Parathyroid adenoma (tissue), 2 donors: ENCODE measurements at regions not wholly inside any gene's neighbourhood (a gene's known extent, or its start where the extent isn't known, plus 50 kb on each side); places are given as distances from the start of the nearest gene placed in this dataset.

ENCODE experiments used
- H2AFZ ChIP-seq: fragments of 300-600 bp; sonication (generic); one replicate; pipeline ENCODE4 v1.7.0; 2017; ENCODE audit warnings: antibody characterized with exemption, mild to moderate bottlenecking
- H3K27ac ChIP-seq: fragments of 300-600 bp; sonication (generic); one replicate; pipeline ENCODE4 v1.7.0; 2017
- H3K27me3 ChIP-seq: fragments of 300-600 bp; sonication (generic); one replicate; pipeline ENCODE4 v1.7.0; 2017; ENCODE audit warnings: low read length; ENCODE audit not compliant: control insufficient read depth, insufficient read depth
- H3K36me3 ChIP-seq: fragments of 300-600 bp; sonication (generic); one replicate; pipeline ENCODE4 v1.7.0; 2017; ENCODE audit warnings: low read length; ENCODE audit not compliant: control insufficient read depth, insufficient read depth
- H3K4me1 ChIP-seq: fragments of 300-600 bp; sonication (generic); one replicate; pipeline ENCODE4 v1.7.0; 2017; ENCODE audit warnings: control low read depth
- H3K4me2 ChIP-seq: fragments of 300-600 bp; sonication (generic); one replicate; pipeline ENCODE4 v1.7.0; 2017; ENCODE audit warnings: low read length
- H3K4me3 ChIP-seq: fragments of 300-600 bp; sonication (generic); one replicate; pipeline ENCODE4 v1.7.0; 2017; ENCODE audit warnings: low read depth, low read length
- H3K79me2 ChIP-seq: fragments of 300-600 bp; sonication (generic); one replicate; pipeline ENCODE4 v1.7.0; 2017; ENCODE audit warnings: control low read depth
- H3K9ac ChIP-seq: fragments of 300-600 bp; sonication (generic); one replicate; pipeline ENCODE4 v1.7.0; 2017; ENCODE audit warnings: mild to moderate bottlenecking
- H3K9me3 ChIP-seq: fragments of 300-600 bp; sonication (generic); one replicate; pipeline ENCODE4 v1.7.0; 2017; ENCODE audit warnings: low read length; ENCODE audit not compliant: control insufficient read depth
- CTCF ChIP-seq: fragments of 300-600 bp; sonication (generic); IDR thresholded peaks from one replicate; pipeline ENCODE4 v1.7.0; 2017; ENCODE audit warnings: antibody characterized with exemption, mild to moderate bottlenecking
- donor health status: primary hyperparathyroidism.

- Histone ChIP-seq H3K27ac (no peak overlapping the region), H3K4me1 (no peaks in the 10 kb centered on the region), H3K27me3 (no peaks in the 10 kb centered on the region), H3K9ac (no peak overlapping the region), H3K36me3 (no peaks in the 10 kb centered on the region), H3K4me3 (no peak overlapping the region), H3K79me2 (no peaks in the 10 kb centered on the region), H2AFZ (no peak overlapping the region), H3K4me2 (no peak overlapping the region), H3K9me3 (no peaks in the 10 kb centered on the region)
- no peak for TF ChIP-seq CTCF
Observed at GRCh38 chr6:49003348-49003747, 459.7 kb downstream of the MMUT start.

- no peaks in the 10 kb centered on the region for H3K4me1 ChIP-seq
- H3K36me3 ChIP-seq = no peaks in the 10 kb centered on the region
- no peak overlapping the region for H3K9ac ChIP-seq
- no peaks in the 10 kb centered on the region for H3K27me3 ChIP-seq
- TF ChIP-seq CTCF = no peak
- H3K4me2 ChIP-seq = no peak overlapping the region
- no peak overlapping the region for H3K4me3 ChIP-seq
- no peaks in the 10 kb centered on the region for H3K9me3 ChIP-seq
- H3K79me2 ChIP-seq = no peaks in the 10 kb centered on the region
- H2AFZ ChIP-seq = no peak overlapping the region
- no peak overlapping the region for H3K27ac ChIP-seq
Observed at GRCh38 chr6:49001856-49002541, 461.1 kb downstream of the MMUT start.

- Histone ChIP-seq H3K36me3 (no peaks in the 10 kb centered on the region), H3K4me2 (no peak overlapping the region), H2AFZ (no peak overlapping the region), H3K9me3 (no peaks in the 10 kb centered on the region), H3K27ac (no peak overlapping the region), H3K4me3 (no peak overlapping the region), H3K4me1 (no peaks in the 10 kb centered on the region), H3K9ac (no peak overlapping the region), H3K27me3 (no peaks in the 10 kb centered on the region), H3K79me2 (no peaks in the 10 kb centered on the region)
- TF ChIP-seq CTCF = no peak
Observed at GRCh38 chr6:48998574-48998973, 464.5 kb downstream of the MMUT start.

- no peak overlapping the region for H3K9ac ChIP-seq
- no peaks in the 10 kb centered on the region for H3K4me1 ChIP-seq
- no peaks in the 10 kb centered on the region for H3K9me3 ChIP-seq
- H3K79me2 ChIP-seq = no peaks in the 10 kb centered on the region
- H2AFZ ChIP-seq = no peak overlapping the region
- no peaks in the 10 kb centered on the region for H3K36me3 ChIP-seq
- H3K4me3 ChIP-seq = no peak overlapping the region
- H3K4me2 ChIP-seq = no peak overlapping the region
- no peak overlapping the region for H3K27ac ChIP-seq
- H3K27me3 ChIP-seq = no peaks in the 10 kb centered on the region
- TF ChIP-seq CTCF = no peak
Observed at GRCh38 chr6:48996461-48997119, 466.5 kb downstream of the MMUT start.

GRCh38 chr6:48994811-48995210, 468.2 kb downstream of the MMUT start:
- H3K9me3 ChIP-seq = no peaks in the 10 kb centered on the region
- no peak for TF ChIP-seq CTCF
- H3K4me1 ChIP-seq = no peaks in the 10 kb centered on the region
- no peak overlapping the region for H3K4me3 ChIP-seq
- no peaks in the 10 kb centered on the region for H3K36me3 ChIP-seq
- no peaks in the 10 kb centered on the region for H3K79me2 ChIP-seq
- H3K9ac ChIP-seq = no peak overlapping the region
- no peak overlapping the region for H2AFZ ChIP-seq
- no peak overlapping the region for H3K27ac ChIP-seq
- no peaks in the 10 kb centered on the region for H3K27me3 ChIP-seq
- H3K4me2 ChIP-seq = no peak overlapping the region
